CD4-positive, alpha-beta T cell treated with Interleukin-6 for 4 hours (primary cell): ENCODE measurements at regions not wholly inside any gene's neighbourhood (a gene's known extent, or its start where the extent isn't known, plus 50 kb on each side); places are given as distances from the start of the nearest gene placed in this dataset.
"Not testable (repeated sequence)": the region's sequence is repeated elsewhere in the genome, so short reads cannot be mapped to it uniquely, and the experiment has no call there.

ENCODE experiments used
- DNase-seq: peaks from one replicate; pipeline ENCODE4 v3.0.0-alpha.2; 2020; ENCODE audit warnings: mixed read lengths

DNA sequence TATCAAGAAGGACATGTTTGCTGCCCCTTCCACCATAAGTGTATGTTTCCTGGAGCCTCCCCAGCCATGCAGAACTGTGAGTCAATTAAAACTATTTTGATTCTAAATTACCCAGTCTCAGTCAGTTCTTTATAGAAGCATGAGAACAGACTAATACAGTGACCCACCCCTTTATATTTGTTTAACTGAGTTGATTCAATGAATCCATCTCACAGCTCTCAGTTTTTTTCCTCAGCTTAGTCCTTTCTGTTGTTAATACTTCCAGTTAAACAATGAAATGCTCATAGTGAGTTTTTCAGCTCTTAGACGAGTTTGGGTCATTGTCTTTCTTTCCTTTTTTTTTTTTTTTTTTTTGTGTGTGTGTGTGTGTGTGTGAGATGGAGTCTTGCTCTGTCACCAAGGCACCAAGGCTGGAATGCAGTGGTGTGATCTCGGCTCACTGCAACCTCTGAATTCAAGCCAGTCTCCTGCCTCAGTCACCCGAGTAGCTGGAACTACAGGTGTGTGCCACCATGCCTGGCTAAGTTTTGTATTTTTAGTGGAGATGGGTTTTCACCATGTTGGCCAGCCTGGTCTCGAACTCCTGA is 417.9 kb upstream of the ZNG1F start:
- not testable (repeated sequence) for DNase-seq

DNA sequence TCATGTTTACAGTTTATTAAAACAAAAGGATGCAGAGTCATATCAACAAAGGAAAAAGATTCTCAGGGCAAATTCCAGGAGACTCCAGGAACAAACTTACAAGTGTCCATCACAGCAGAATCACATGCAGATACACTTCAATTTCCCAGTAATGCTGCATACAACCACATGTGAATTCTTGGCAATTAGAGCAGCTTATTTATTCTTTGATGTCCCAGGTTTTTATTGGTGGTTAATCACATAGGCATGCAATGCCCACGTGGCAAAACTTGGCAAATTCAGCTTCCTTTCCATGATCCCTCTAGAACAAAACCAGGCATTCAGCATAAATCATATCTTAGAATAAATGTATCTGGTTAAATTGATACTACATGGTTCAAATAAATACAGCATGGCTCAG is 376.5 kb upstream of the ZNG1F start:
- DNase-seq = not testable (repeated sequence)
